ENCODE measurements at regions not wholly inside any gene's neighbourhood (a gene's known extent, or its start where the extent isn't known, plus 50 kb on each side); places are given as distances from the start of the nearest gene placed in this dataset.
A peak's percentile ranks its signal among the peaks of the same experiment; 100 is the strongest.

- 22 to 33% methylated on average over 1 of the region's 1 CpG for WGBS, 2 donors
- H3K27ac ChIP-seq = peak overlapping the region in 1 of 4 donors; percentile 9
Observed at GRCh38 chr6:22827760-22828159, 258.4 kb downstream of the HDGFL1 start.

GRCh38 chr6:22828179-22829062 is 259.1 kb downstream of the HDGFL1 start:
- WGBS, 2 donors = 46 to 48% methylated on average over 13 of the region's 13 CpGs
- Histone ChIP-seq H3K27ac (peak overlapping the region in 1 of 4 donors; percentile 8), H3K36me3 (no peaks in the 10 kb centered on the region), H3K9me3 (no peaks in the 10 kb centered on the region), H3K4me3 (no peak overlapping the region), H3K4me1 (peaks cover 0 to 16% (median 0%) of the 10 kb centered on the region in 4 donors), H3K27me3 (no peaks in the 10 kb centered on the region)
- TF ChIP-seq CTCF (IDR thresholded peaks at IDR 0.05) = peak in 3 of 5 experiments; percentile 17 to 45 (median 29)
- peak in 1 of 2 donors; percentile 57 for TF ChIP-seq EP300 (IDR thresholded peaks at IDR 0.05)
- no peak for TF ChIP-seq POLR2A (IDR thresholded peaks at IDR 0.05)
- no peak for DNase-seq (ENCODE audit: low spot score in 2 of 2)

More at GRCh38 chr6:22827760-22828159, 258.4 kb downstream of the HDGFL1 start:
- no peak for DNase-seq (ENCODE audit: low spot score in 2 of 2)
- peaks cover 0 to 16% (median 0%) of the 10 kb centered on the region in 4 donors for H3K4me1 ChIP-seq
- no peaks in the 10 kb centered on the region for H3K9me3 ChIP-seq
- H3K27me3 ChIP-seq = no peaks in the 10 kb centered on the region
- H3K36me3 ChIP-seq = no peaks in the 10 kb centered on the region
- H3K4me3 ChIP-seq = no peak overlapping the region
- TF ChIP-seq POLR2A (IDR thresholded peaks at IDR 0.05) (no peak), EP300 (IDR thresholded peaks at IDR 0.05) (no peak), CTCF (IDR thresholded peaks at IDR 0.05) (no peak)

GRCh38 chr6:22829070-22829469 is 259.7 kb downstream of the HDGFL1 start:
- no peak for TF ChIP-seq CTCF (IDR thresholded peaks at IDR 0.05)
- no peak for TF ChIP-seq EP300 (IDR thresholded peaks at IDR 0.05)
- TF ChIP-seq POLR2A (IDR thresholded peaks at IDR 0.05) = no peak
- H3K27me3 ChIP-seq = no peaks in the 10 kb centered on the region
- H3K4me3 ChIP-seq = no peak overlapping the region
- H3K27ac ChIP-seq = no peak overlapping the region
- H3K4me1 ChIP-seq = peaks cover 0 to 16% (median 0%) of the 10 kb centered on the region in 4 donors
- no peaks in the 10 kb centered on the region for H3K36me3 ChIP-seq
- no peaks in the 10 kb centered on the region for H3K9me3 ChIP-seq
- DNase-seq (ENCODE audit: low spot score in 2 of 2) = no peak

- no peak for DNase-seq (ENCODE audit: low spot score in 2 of 2)
- WGBS, 2 donors = 82 to 85% methylated on average over 3 of the region's 3 CpGs
- TF ChIP-seq CTCF (IDR thresholded peaks at IDR 0.05) (no peak), POLR2A (IDR thresholded peaks at IDR 0.05) (no peak), EP300 (IDR thresholded peaks at IDR 0.05) (no peak)
- Histone ChIP-seq H3K27ac (no peak overlapping the region), H3K4me1 (peaks cover 0 to 16% (median 0%) of the 10 kb centered on the region in 4 donors), H3K9me3 (no peaks in the 10 kb centered on the region), H3K27me3 (no peaks in the 10 kb centered on the region), H3K36me3 (no peaks in the 10 kb centered on the region), H3K4me3 (no peak overlapping the region)
Observed at GRCh38 chr6:22830463-22830862, 261.1 kb downstream of the HDGFL1 start.

- Histone ChIP-seq H3K9me3 (peaks cover 0 to 4% (median 1%) of the 10 kb centered on the region in 4 donors), H3K4me1 (peaks cover 0 to 4% (median 0%) of the 10 kb centered on the region in 4 donors), H3K27me3 (no peaks in the 10 kb centered on the region), H3K36me3 (no peaks in the 10 kb centered on the region), H3K27ac (no peak overlapping the region), H3K4me3 (no peak overlapping the region)
- DNase-seq (ENCODE audit: low spot score in 2 of 2) = no peak
- WGBS, 2 donors = 64 to 65% methylated on average over 3 of the region's 3 CpGs
- TF ChIP-seq POLR2A (IDR thresholded peaks at IDR 0.05) (no peak), EP300 (IDR thresholded peaks at IDR 0.05) (no peak), CTCF (IDR thresholded peaks at IDR 0.05) (no peak)
Observed at GRCh38 chr6:22833191-22833590, 263.8 kb downstream of the HDGFL1 start.

Measured in tibial nerve (tissue), 4 donors.